Fibroblast of the conjunctiva (primary cell): ENCODE measurements at regions not wholly inside any gene's neighbourhood (a gene's known extent, or its start where the extent isn't known, plus 50 kb on each side); places are given as distances from the start of the nearest gene placed in this dataset.
"Not testable (repeated sequence)": the region's sequence is repeated elsewhere in the genome, so short reads cannot be mapped to it uniquely, and the experiment has no call there.

ENCODE experiments used
- DNase-seq: peaks from one replicate; pipeline ENCODE4 v3.0.0-alpha.2; 2010; ENCODE audit warnings: low read depth

DNA sequence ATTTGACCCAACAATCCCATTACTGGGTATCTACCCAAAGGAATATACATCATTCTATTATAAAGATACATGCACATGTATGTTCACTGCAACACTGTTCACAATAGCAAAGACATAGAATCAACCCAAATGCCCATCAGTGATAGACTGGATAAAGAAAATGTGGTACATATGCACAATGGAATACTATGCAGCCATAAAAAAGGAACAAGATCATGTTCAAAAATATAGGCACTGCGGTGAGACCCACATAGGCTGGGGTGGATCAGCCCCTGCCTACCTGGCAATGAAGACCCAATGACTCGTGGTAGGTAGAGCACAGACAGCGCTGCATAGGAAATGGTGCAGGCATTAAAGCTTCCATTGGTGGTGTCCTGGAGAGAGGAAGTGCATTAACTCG, 88.6 kb upstream of the NFIL3 start:
- DNase-seq = not testable (repeated sequence)

DNA sequence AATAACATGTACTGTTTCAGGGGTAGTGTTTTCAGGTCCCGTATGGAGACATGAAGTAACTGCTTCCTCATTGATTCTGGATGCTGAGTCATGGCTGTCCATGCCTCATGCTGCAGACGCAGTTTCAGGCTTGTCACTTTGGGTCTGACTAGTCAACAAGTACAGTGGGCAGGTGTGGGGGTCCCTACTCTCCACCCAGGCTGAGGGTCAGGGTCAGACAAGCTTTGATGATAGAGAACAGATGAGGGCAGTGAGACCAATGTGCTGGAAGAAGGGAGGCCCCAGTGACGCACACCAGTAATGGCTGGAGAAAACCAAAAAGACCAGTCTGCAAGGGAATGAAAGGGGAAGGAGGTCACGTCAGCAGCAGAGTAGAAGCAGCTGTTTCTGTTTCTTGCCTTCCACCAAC, 80.0 kb upstream of the NFIL3 start:
- DNase-seq = no peak

DNA sequence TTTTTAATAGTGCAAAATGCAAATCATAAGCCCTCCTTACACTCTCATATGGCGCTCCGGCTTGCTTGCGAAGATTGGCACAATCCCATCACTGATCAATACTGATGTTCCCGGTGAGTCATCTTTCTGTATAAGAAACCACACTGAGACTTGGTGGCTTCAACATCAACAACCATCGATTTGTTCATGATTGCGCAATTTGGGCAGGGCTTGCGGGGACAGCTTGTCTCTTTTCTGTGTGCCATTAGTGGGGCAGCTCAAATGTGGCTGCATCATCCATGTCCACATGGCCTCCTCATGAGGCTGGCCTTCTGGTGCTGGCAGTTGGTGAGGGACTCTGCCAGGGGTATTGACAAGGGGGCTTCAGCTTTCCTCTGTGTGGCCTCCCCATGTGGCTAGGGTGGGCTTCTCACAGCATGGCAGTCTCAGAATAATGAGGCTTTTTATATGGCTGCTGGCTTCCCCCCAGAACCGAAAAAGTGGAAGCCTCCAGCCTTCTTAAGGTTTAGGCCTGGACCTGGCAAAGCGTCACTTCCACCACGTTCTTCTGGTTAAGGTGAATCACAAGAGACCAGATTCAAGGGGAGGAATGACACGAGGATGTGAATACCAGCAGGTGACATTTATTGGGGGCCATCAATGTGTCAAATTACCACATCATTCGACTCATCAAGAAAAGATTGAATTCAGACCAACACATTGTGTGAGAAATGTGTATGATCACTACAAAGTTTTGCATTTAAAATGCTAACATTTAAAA, 79.5 kb upstream of the NFIL3 start:
- no peak for DNase-seq

DNA sequence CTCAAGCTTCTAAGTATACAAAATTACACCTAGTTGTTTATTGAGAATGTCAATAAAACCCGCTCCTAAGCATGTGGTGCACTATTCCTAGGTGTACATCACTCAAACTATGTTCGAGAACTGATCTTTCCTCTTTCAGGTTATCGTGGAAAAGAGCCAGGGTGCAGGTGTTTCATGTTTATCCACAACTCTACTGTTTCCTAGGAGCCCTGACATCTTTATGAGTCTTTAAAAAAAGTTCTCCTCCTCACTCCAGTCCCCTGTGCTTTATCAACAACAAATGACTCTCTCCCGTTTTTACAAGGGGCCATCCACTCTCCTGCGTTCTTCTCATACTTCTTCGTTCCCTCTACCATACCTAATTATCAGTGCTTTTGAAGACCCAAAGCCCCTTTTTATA, 78.8 kb upstream of the NFIL3 start:
- no peak for DNase-seq

DNA sequence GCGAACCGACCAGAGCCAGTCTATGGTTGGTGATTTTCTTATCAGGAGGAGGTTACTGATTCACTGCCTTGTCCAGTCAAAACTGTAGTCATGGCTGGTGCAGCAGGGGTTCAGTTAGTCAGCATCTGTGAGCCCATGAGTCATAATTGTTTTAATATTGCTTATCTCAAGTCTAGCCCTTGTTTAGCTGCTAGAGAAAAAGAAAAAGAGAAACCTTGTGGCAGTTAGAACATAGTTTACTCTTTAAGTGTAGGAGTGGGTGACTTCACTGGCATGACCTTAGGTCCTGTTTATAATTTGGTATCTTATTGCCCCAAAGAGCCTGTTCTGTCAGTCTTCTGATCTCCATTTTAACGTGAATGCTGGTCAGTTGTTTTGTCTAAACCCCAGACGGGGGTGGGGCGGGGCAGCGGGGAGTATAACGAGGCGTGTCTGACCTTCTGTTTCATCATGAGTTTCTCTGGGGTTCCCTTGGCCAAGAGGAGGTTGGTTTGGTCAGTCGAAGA, 76.9 kb upstream of the NFIL3 start:
- peak; percentile 16 for DNase-seq

DNA sequence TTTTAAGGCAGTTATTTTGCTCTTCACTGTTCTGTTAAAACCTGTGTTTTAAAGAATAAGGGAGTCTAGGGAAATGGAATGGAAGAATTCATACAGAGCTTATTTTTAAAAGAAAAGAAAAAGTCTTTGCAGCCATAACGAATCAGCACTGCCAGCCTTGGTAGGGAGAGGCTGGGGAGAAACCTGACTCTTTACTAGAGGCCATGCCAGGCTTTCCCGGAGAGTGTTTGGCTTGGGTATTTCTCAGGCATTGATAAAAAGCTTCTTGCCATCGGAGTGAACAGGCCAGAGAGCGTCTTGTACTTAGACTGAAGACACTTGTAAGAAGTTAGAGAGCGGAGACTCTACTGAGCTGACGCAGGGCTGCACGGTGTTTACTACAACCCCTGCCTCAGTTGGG, 72.7 kb upstream of the NFIL3 start:
- DNase-seq = no peak

DNA sequence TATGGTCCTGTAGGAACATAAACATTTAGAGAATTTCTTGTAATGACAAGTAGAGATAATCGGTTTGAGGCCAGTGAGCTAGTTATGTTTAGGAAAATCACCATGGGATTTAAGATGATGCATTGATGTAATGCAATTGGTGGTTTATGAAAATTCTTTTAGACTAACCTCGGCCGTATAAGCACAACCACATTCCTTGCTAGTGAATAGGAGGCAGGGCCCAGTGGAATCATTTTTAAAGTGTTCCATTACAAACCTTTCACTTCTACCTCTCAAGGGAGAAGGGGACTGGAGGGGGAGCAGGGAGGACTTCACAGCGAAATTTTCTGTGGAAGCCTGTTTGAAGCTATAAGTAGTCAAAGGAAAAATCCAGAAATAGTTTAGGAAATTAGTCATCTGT, 71.8 kb upstream of the NFIL3 start:
- peak; percentile 76 for DNase-seq

DNA sequence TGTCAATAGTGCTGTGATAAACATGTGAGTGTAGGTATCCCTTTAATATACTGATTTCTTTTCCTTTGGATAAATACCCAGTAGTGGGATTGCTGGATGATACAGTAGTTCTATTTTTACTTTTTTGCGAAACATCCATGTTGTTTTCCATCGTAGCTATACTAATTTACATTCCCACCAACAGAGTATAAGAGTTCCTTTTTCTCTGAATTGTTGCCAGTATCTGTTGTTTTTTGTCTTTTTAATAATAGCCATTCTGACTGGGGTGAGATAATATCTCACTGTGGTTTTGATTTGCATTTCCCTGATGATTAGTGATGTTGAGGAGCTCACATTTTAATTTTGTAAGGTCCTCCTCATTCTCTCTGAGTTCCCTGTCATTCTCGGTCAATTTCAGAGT, 71.1 kb upstream of the NFIL3 start:
- DNase-seq = no peak

DNA sequence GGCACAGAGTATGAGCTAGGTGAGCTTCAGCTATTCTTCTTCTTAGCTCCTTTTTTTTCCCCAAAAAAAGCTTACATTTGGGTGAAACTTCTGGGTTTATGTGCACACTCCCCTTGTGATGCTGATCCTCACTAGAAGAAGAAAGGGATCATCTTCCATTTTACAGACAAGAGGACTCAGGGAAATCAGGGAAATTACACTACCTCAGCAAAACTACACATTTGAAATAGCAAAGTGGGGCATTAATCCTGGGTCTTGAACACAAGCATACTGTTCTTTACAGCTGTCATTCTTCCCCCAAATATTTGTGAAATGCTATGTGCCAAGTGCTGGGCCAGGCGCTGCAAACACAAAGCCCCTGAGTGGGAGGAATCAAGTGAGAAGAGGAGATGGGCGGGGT, 68.6 kb upstream of the NFIL3 start:
- no peak for DNase-seq

DNA sequence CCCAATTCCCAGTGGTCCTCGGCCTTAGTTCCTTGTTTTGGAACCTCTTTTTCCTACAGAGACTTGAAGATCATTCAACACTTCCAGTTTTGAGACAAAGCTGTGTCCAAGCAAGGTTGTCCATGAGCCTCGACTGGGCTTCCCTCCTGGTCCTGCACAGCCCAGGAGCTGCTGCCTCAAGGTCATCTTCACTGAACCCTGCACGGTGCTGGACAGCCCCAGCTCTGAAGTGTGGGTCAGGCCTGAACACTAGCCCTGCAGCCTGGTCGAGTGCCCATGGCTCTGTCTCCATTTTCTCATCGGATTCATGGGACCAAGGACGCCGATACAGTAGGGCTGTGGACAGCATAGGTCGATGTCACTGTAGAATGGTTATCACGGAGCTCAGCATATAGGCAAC, 68.0 kb upstream of the NFIL3 start:
- no peak for DNase-seq

DNA sequence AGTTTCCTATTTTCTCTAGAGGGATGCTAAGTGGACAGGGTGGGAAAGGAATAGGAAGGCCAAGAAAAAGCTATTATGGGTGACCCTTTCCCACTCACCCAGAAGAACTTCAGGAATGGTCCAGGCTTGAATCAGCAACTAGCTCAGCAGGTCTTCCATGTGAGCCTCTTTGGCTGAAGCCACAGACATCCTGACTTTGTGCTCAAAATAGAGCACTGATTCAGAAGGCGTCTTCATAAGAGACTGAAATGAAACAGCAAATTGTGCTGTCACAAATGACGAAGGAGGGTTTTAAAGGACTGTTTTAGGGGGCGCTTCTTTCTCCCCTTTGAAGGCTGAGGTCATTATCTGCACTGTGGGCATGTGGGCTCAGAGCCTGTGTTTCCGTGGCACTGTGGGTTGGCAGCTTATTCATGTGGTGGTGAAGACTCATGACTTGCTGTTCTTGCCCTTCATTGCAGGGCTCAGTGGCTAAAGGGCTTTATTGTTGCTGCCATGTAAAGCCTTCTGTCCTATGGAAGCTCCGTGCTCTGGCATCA, 65.8 kb upstream of the NFIL3 start:
- no peak for DNase-seq

DNA sequence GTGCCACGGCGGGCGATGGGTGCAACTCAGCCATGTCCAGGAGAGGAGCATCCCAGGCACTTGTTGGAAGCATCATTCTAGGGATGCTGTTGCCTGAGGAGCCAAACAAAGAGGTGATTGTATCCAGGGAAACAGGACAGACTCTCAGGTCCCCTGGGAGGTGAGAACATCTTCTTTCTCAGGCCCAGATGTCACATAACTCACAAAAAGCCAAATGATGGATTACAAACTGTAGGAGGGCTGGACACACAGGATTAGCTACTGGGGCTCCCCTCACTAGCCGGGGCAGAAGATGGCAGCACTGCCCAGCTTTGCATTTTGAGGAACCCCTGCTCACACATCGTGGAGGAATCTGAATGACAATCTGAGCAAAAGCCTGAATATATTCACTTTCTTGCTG, 64.7 kb upstream of the NFIL3 start:
- no peak for DNase-seq

DNA sequence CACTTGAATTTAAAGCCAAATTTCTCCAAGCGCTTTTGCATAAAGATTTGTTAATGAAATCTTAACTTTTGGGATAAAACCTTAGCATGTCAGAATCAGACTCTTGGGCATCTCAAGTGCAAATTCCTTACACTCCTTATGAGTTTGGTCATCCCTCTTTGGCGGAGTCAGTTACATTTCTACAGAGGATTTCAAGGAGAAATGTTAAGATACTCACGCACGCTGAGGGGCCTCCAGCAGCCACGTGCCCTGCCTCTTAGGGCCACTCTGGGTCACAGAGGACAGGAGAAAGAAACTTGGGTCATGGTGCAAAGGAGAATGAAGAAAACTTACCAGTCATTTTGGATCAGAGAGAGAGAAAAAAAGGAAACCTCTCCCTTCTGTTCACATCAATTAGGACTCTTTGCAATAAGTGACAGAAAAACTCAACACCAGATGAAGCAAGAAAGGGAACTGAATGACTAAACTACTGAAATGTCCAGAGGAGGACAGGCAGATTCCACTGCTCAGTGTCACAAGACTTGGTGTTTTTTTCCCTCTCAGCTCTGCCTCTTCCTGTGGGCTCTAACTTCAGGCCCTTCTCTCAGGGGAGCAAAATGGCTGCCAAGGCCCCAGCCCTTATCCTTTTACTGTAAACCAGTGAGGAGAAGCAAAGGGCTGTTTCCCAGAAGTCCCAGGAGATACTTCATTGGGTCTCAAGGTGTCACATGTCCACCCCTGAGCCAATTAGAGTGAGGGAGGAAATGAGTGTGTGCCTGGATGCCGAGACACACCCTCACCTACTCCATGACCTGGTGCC, 63.3 kb upstream of the NFIL3 start:
- DNase-seq = no peak

DNA sequence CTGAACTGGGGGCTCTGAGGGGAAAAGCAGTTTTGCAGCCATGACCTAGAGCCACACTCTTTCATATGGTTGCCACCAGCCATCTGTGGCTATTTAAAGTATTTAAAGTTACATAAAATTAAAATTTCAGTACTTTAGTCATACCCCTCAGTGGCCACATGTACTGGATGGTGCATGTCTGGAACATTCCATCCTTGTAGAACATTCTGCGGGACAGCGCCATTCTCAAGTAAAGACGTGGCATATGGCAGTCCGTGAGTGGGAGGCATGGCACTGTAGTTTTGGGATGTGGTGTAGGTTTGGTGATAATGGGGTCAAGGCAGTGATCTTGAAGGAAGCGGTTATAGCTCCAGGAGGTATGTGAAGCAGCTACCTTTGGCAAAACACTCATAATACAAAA, 61.4 kb upstream of the NFIL3 start:
- DNase-seq = no peak

DNA sequence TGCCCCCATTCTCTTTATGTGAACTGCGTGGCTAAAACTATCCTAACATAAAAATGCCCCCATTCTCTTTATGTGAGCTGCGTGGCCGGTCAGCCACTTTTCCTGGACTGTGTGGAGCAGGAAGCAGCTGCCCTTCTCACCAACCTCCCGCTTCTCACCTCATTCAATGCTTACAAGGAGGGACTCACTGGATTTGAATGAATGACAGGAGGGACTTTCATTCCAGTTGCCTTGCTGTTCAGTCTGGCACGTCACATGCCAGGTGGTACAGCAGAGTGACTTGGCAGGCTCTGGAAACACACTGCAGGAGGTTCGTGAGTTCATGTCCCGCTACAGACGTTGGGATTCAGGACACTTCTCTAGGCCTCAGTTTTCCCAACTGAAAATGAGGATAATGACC, 60.2 kb upstream of the NFIL3 start:
- no peak for DNase-seq

DNA sequence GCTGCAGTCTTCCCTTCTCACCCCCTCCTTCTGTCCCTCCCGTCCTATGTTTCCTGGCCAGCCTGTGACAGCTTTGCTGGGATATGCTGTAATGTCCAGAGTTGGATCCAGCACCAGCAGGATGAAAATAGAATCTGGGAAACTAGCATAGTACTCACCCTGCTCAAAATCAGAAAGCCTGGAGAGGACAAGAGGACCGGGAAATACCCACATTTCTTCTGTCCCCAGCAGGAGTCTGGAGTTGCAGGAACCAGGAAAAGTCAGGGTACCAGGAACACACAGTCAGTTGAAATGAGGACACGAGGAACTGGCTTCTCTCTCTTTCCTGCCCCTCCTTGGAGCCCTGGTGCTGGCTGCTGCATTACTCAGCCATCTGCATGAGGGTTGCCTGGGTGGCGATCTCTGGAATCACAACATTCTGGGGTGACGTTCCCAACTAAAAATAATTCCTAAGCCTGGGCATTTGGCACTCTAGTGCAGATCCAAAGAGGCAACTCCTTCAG, 59.6 kb upstream of the NFIL3 start:
- DNase-seq = no peak

DNA sequence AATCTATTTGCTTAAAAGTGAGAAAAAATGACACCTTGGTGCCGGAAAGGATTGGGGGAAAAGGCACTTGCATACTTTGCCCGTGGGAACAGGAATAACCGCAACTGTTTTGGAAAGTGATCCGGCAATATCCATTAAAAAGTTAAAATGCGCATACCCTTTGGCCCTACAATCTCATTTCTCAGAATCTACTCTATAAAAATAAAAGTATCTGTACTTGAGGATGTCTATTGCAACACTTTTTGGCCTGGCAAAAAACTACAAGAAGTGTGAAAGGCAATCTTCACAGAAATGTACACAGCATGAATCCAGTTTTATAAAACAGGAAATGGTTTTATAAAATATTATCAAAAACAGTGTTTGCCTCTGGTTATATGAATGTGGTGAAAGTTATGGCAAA, 58.3 kb upstream of the NFIL3 start:
- no peak for DNase-seq

DNA sequence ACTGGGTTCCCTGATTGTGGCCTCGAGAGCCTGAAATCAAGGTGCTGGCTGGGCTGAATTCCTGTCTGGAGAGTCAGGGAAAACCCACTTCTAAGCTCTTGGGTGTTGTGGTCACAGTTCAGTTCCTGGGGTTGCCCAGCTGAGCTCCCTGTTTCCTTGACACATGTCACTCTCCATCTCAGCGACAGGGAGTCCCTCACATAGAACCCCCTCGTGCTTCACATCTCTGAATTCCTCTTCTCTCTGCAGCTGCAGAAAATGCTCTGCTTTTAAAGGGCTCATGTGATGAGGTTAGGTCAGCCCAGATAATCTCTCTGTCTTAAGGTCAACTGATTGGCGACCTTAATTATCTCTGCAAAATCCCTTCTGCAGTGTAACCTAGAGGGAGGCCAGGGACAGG, 53.5 kb upstream of the NFIL3 start:
- no peak for DNase-seq

DNA sequence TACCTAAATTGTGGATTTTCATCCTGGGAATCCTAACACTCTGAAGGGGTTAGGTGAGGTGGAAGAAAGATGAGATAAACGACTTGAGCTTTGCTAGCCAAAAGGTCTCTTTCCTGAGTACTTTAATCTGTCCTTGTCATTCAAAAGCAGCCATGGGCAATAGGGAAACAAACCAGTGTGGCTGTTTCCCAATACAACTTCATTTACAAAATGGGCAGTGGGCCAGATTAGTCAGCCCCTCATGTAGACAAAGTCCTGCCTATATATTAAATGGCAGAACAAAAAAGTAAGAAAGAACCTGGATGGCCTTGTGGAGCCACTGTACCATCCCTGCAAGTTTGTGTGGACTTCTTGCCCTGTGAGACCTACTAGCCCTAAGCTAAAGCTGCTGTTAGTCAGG, 51.0 kb upstream of the NFIL3 start:
- DNase-seq = no peak
